ENCODE measurements at regions not wholly inside any gene's neighbourhood (a gene's known extent, or its start where the extent isn't known, plus 50 kb on each side); places are given as distances from the start of the nearest gene placed in this dataset.

DNA sequence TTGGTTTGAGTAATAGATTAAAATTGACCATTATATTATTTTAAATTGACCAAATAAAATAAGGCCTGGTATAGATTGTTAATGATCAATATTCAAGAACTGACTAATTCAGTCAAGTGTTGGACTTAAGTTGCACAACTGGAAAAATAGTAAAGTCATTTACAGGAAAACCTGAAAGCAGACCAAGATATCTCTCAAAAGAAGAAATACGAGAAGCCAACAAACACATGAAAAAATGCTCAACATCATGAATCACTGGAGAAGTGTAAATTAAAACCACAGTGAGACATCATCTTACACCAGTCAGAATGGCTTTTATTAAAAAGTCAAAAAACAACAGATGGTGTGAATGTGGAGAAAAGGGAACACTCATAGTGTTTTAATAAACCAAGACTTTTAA is 80.4 kb upstream of the MALRD1 start:
- TF ChIP-seq, protein P1, sequence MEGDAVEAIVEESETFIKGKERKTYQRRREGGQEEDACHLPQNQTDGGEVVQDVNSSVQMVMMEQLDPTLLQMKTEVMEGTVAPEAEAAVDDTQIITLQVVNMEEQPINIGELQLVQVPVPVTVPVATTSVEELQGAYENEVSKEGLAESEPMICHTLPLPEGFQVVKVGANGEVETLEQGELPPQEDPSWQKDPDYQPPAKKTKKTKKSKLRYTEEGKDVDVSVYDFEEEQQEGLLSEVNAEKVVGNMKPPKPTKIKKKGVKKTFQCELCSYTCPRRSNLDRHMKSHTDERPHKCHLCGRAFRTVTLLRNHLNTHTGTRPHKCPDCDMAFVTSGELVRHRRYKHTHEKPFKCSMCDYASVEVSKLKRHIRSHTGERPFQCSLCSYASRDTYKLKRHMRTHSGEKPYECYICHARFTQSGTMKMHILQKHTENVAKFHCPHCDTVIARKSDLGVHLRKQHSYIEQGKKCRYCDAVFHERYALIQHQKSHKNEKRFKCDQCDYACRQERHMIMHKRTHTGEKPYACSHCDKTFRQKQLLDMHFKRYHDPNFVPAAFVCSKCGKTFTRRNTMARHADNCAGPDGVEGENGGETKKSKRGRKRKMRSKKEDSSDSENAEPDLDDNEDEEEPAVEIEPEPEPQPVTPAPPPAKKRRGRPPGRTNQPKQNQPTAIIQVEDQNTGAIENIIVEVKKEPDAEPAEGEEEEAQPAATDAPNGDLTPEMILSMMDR (IDR thresholded peaks at IDR 0.05): no peak
- no peak for TF ChIP-seq EZH2 (IDR thresholded peaks at IDR 0.05; ENCODE audit: borderline replicate concordance, insufficient read depth, low read depth, low read length, poor library complexity, severe bottlenecking)
